Breast epithelium (tissue), 4 donors: ENCODE measurements at regions not wholly inside any gene's neighbourhood (a gene's known extent, or its start where the extent isn't known, plus 50 kb on each side); places are given as distances from the start of the nearest gene placed in this dataset.

Source experiments
- DNase-seq, 2 donors: peaks; one replicate each; pipeline ENCODE4 v3.0.0-alpha.2; 2019; ENCODE audit warnings: low spot score in 2 of 2
- H3K27ac ChIP-seq, 2 donors: fragments of 200-600 bp; sonication (generic) in 1 of 2; one replicate each; pipeline ENCODE4 v1.5.1; 2016 to 2019; ENCODE audit warnings: mild to moderate bottlenecking in 1 of 2
- H3K27me3 ChIP-seq, 2 donors: fragments of 200-600 bp; sonication (generic) in 1 of 2; one replicate each; pipeline versions ENCODE4 v1.5.1 to v1.6.0; 2017 to 2019; ENCODE audit warnings: control low read depth in 1 of 2, mild to moderate bottlenecking in 1 of 2
- H3K36me3 ChIP-seq: fragments of 200-600 bp; one replicate; pipeline ENCODE4 v1.5.1; 2019
- H3K4me1 ChIP-seq, 2 donors: fragments of 200-600 bp; sonication (generic); one replicate each; pipeline ENCODE4 v1.5.1; 2016 to 2019; ENCODE audit warnings: control low read depth in 1 of 2
- H3K4me3 ChIP-seq, 3 donors: fragments of 200-600 bp; sonication (generic); 1 replicate in 2 of 3; 2 replicates in 1 of 3; pipeline ENCODE4 v1.5.1; 2016 to 2019; ENCODE audit warnings: mild to moderate bottlenecking in 3 of 3, moderate library complexity in 2 of 3
- H3K9me3 ChIP-seq, 2 donors: fragments of 200-600 bp; sonication (generic) in 1 of 2; one replicate each; pipeline ENCODE4 v1.5.1; 2016 to 2019; ENCODE audit warnings: control low read depth in 1 of 2
- CTCF ChIP-seq, 3 donors: fragments of 450-650 bp; IDR thresholded peaks; one replicate each; pipeline ENCODE4 v1.5.1; 2016 to 2017; ENCODE audit warnings: antibody characterized with exemption in 3 of 3, mild to moderate bottlenecking in 3 of 3, moderate library complexity in 3 of 3
- POLR2A ChIP-seq: fragments of 450-650 bp; IDR thresholded peaks from one replicate; pipeline ENCODE4 v1.6.1; 2016; ENCODE audit warnings: antibody characterized with exemption, mild to moderate bottlenecking, moderate library complexity
- POLR2AphosphoS5 ChIP-seq, 3 donors: sonication (generic); formaldehyde crosslinking; IDR thresholded peaks; one replicate each; pipeline ENCODE4 v1.6.1; 2017; ENCODE audit warnings: antibody characterized with exemption in 3 of 3
- intact Hi-C: fragments of 100-400 bp; cut with DNase I; formaldehyde crosslinking; loops from one replicate; pipeline ENCODE4 v1.15.1; 2023; ENCODE audit warnings: low total_unique reads

GRCh38 chr4:159447296-159447695, 344.4 kb downstream of the RAPGEF2 start:
- no peaks in the 10 kb centered on the region for H3K36me3 ChIP-seq
- TF ChIP-seq CTCF (IDR thresholded peaks at IDR 0.05) (no peak), POLR2AphosphoS5 (IDR thresholded peaks at IDR 0.05) (no peak), POLR2A (no peak)
- H3K27me3 ChIP-seq = no peaks in the 10 kb centered on the region
- H3K27ac ChIP-seq = no peak overlapping the region
- no peaks in the 10 kb centered on the region for H3K4me1 ChIP-seq
- no peak for DNase-seq
- no peak overlapping the region for H3K4me3 ChIP-seq
- no peaks in the 10 kb centered on the region for H3K9me3 ChIP-seq
- intact Hi-C loops = no loop called here

GRCh38 chr4:159451006-159451405, 348.1 kb downstream of the RAPGEF2 start:
- no peaks in the 10 kb centered on the region for H3K9me3 ChIP-seq
- no peaks in the 10 kb centered on the region for H3K27me3 ChIP-seq
- TF ChIP-seq POLR2AphosphoS5 (IDR thresholded peaks at IDR 0.05) = no peak
- no peak for TF ChIP-seq CTCF (IDR thresholded peaks at IDR 0.05)
- no peak for TF ChIP-seq POLR2A
- intact Hi-C loops = no loop called here
- no peaks in the 10 kb centered on the region for H3K36me3 ChIP-seq
- H3K4me1 ChIP-seq = no peaks in the 10 kb centered on the region
- no peak overlapping the region for H3K4me3 ChIP-seq
- no peak for DNase-seq
- no peak overlapping the region for H3K27ac ChIP-seq

- Histone ChIP-seq H3K4me3 (no peak overlapping the region), H3K9me3 (no peaks in the 10 kb centered on the region), H3K4me1 (no peaks in the 10 kb centered on the region), H3K27ac (no peak overlapping the region), H3K27me3 (no peaks in the 10 kb centered on the region), H3K36me3 (no peaks in the 10 kb centered on the region)
- TF ChIP-seq POLR2AphosphoS5 (IDR thresholded peaks at IDR 0.05) (no peak), CTCF (IDR thresholded peaks at IDR 0.05) (peak in 1 of 3 donors; percentile 24), POLR2A (no peak)
- intact Hi-C loops = no loop called here
- DNase-seq = no peak
Observed at GRCh38 chr4:159455675-159456237, 352.9 kb downstream of the RAPGEF2 start.

- Histone ChIP-seq H3K27ac (no peak overlapping the region), H3K9me3 (peaks cover 9 to 16% of the 10 kb centered on the region in 2 donors), H3K4me3 (no peak overlapping the region), H3K4me1 (no peaks in the 10 kb centered on the region), H3K36me3 (no peaks in the 10 kb centered on the region), H3K27me3 (no peaks in the 10 kb centered on the region)
- intact Hi-C loops = no loop called here
- no peak for DNase-seq
- TF ChIP-seq POLR2A (no peak), CTCF (IDR thresholded peaks at IDR 0.05) (no peak), POLR2AphosphoS5 (IDR thresholded peaks at IDR 0.05) (no peak)
Observed at GRCh38 chr4:159460371-159460770, 357.5 kb downstream of the RAPGEF2 start.

- no peak for DNase-seq
- no peak overlapping the region for H3K27ac ChIP-seq
- peaks cover 12 to 16% of the 10 kb centered on the region in 2 donors for H3K9me3 ChIP-seq
- H3K36me3 ChIP-seq = no peaks in the 10 kb centered on the region
- H3K27me3 ChIP-seq = no peaks in the 10 kb centered on the region
- H3K4me1 ChIP-seq = no peaks in the 10 kb centered on the region
- no peak for TF ChIP-seq POLR2AphosphoS5 (IDR thresholded peaks at IDR 0.05)
- no peak for TF ChIP-seq POLR2A
- no peak for TF ChIP-seq CTCF (IDR thresholded peaks at IDR 0.05)
- no peak overlapping the region for H3K4me3 ChIP-seq
- intact Hi-C loops = no loop called here
Observed at GRCh38 chr4:159463235-159463634, 360.4 kb downstream of the RAPGEF2 start.
